SH-SY5Y (cell line): ENCODE measurements at regions not wholly inside any gene's neighbourhood (a gene's known extent, or its start where the extent isn't known, plus 50 kb on each side); places are given as distances from the start of the nearest gene placed in this dataset.

Experiments used
- GATA2 ChIP-seq: IDR thresholded peaks from 2 replicates; pipeline ENCODE4 v1.6.1; 2011; ENCODE audit warnings: mild to moderate bottlenecking, low read depth, low read length
- GATA3 ChIP-seq: IDR thresholded peaks from 2 replicates; pipeline ENCODE4 v1.6.1; 2011; ENCODE audit warnings: low read depth, mild to moderate bottlenecking, low read length, moderate library complexity

DNA sequence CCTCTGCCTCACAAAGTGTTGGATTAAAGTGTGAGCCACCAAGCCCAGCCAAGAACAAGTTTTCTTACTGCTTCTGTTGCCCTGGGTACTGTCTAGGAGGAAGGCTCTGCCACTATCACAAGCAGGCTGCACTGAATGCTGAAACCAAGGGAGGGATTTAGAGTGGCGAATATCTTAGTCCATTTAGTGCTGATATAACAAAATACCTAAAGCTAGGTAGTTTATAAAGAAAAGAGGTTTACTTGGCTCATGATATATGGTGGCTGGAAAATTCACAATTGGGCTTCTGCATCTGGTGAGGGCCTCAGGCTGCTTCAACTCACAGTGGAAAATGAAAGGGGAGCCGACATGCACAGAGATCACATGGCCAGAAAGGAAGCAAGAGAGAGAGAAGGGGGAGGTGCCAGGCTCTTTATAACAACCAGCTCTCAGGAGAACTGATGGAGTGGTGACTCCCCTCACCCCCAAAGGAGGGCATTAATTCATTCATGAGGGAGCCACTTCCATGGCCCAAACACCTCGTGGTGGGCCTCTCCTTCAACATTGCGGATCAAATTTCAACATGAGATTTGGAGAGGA lies 146.0 kb upstream of the SERPINE2 start:
- no peak for TF ChIP-seq GATA3
- no peak for TF ChIP-seq GATA2

GRCh38 chr2:224183086-224183485 lies 144.0 kb upstream of the SERPINE2 start:
- TF ChIP-seq GATA3 (no peak), GATA2 (no peak)

- no peak for TF ChIP-seq GATA2
These were observed 143.4 kb upstream of the SERPINE2 start for GRCh38 chr2:224182498-224182897.

GRCh38 chr2:224181534-224182155 lies 142.6 kb upstream of the SERPINE2 start:
- no peak for TF ChIP-seq GATA3
- no peak for TF ChIP-seq GATA2

DNA sequence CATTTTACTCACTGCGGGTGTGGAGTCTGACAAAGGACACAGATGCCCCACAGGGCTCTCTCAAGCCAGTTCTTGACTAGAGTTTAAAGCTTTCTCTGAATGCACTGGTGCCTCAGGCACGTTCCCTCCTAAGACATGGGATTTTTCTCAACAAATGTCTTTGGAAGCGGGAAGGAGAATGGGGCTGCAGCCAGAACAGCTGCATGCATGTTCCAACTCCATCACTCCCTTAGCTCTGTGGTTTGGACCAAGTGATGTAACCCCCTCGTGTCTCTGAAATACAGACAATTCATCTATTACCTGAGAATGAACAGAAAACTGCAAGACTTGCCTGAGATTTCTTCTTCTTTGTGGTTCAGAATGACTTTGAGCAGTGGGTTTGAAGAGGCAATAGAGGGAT lies 141.7 kb upstream of the SERPINE2 start:
- TF ChIP-seq GATA2 = no peak
- no peak for TF ChIP-seq GATA3

GRCh38 chr2:224178056-224178455 lies 139.0 kb upstream of the SERPINE2 start:
- TF ChIP-seq GATA3 (no peak), GATA2 (no peak)

DNA sequence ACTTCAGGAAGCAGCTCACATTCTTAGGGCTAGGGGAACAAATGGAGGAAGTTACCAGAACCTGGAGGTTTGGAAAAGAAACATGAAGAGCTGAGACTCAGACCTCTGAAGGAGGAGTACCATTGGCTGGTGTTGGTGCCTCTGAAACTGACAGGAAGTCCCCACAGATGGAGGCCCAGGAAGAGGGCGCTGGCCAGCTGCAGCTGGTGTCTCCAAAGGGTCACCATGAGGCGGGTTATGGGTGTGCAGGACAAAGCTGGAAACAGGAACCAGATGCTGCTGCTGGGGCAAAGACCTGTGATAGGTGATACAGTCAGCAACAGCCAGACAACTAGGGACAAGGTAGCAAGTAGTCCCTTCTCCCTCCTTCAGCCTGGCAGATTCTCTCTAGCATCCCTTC lies 136.5 kb upstream of the SERPINE2 start:
- TF ChIP-seq GATA2 (no peak), GATA3 (no peak)

- TF ChIP-seq GATA3 (no peak), GATA2 (no peak)
These were observed 135.9 kb upstream of the SERPINE2 start for GRCh38 chr2:224174990-224175389.

DNA sequence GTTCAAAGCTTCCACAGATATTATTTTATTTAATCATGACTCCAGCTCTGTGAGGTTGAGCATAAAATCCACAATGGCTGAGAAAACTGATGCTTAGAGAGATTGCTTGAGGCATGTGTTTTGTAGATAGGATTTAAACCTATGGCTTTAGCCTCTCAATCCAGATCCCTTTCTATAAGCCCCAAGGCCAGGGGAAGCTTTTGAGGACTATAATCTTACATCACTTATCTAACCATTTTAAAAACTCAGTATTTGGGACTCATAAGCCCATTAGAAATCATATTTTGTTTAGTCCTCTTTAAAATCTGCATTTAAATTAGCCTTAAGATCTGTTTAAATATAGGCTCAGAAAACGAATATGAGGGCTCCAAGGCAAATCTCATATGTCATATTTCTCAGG lies 135.4 kb upstream of the SERPINE2 start:
- no peak for TF ChIP-seq GATA3
- no peak for TF ChIP-seq GATA2

DNA sequence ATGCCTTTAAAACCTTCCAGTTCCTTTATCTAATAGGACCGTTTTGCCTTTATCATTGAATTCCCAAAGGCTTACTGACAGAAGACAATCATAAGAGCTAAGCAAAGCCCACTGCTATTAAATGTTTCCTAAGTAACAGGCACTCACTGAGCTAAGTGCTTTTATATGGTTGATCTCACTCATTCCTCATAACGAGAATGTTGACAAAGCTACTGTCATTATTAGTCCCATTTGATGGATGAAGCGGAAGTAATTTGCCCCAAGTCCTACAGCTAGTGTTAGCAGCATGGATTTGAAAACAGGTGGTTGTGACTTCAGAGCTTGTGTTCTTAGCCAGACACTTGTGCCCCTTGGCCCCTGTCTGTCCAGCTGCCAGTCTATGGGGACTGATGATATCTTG lies 134.8 kb upstream of the SERPINE2 start:
- TF ChIP-seq GATA3 = no peak
- TF ChIP-seq GATA2 = no peak

DNA sequence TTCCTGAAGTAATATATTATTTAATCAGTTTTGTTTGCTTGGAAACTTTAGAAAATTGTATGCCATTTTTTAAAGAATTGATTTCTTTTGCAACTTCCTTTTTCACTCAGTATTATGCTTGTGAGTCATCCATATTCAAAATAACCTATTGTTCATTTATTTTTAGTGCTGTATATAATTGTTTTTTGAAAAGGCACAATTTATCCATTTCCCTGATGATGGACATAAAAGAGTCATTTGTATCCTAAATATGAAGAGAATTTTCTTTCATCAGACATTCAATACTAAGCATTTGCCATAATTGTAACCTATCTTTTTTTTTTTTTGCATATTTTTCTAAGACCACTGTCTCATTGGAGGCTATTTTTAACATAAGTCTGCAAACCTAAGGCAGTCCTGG lies 134.1 kb upstream of the SERPINE2 start:
- TF ChIP-seq GATA2 (no peak), GATA3 (no peak)

- TF ChIP-seq GATA3 = no peak
- no peak for TF ChIP-seq GATA2
These were observed 132.1 kb upstream of the SERPINE2 start for GRCh38 chr2:224171226-224171625.

DNA sequence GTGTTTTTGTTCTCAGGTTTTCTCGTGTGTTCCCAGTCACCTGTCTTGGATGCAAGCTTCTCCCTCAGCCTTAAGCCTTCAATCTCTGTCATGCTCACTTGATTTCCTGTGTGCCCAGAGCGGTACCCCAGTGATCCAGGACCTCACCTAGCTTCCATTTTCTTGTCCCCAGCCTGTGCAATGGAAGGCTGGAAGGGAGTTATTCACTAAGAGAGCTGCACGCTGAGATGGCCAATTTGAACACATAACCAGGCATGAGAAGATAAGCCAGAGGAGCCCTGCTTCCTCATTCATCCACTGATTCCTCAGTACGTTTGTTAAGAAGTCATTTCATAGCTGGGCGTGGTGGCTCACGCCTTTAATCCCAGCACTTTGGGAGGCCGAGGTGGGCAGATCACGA lies 130.8 kb upstream of the SERPINE2 start:
- TF ChIP-seq GATA3 (no peak), GATA2 (no peak)

DNA sequence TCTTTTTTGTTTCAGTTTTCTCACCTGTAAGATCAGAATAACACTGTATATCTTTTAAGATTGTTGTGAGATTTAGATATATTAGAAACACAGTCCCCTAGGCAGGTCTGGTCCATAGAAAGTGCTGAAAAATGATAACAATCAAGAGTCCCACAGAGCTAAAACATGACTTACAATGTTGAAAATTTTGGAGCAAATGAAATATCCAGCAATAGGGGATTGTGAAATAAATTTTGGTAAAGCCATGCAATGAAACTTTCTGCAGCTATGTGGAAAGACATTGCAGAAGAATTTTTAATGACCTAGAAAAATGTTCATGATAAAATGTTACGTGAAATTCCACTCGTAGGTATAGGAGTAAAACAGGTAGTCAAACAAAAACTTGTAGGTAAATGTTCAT lies 127.6 kb upstream of the SERPINE2 start:
- TF ChIP-seq GATA2 = no peak
- TF ChIP-seq GATA3 = no peak

DNA sequence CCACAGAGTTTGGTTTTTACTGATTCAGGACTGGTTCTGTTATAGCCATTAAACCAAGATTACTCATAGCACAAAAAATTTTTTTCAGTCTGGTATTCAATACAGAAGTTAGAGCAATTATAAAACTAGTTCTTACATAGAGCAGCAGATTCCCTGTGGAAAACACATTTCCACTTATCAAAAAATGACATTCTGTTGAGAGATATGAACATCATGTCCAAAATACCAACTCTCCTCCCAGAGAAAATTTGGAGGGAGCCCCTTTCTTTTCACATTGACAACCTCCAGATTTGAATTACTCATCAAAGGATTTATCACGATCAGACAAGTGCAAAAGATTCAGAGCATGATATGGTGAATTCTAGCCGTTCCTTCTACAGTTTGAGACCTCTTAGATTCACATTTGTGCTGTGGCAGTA lies 126.8 kb upstream of the SERPINE2 start:
- TF ChIP-seq GATA2 (no peak), GATA3 (no peak)
